HepG2 (cell line): ENCODE measurements at regions not wholly inside any gene's neighbourhood (a gene's known extent, or its start where the extent isn't known, plus 50 kb on each side); places are given as distances from the start of the nearest gene placed in this dataset.
A peak's percentile ranks its signal among the peaks of the same experiment; 100 is the strongest.

Source experiments
- ARHGAP35 ChIP-seq: sonication (generic); formaldehyde crosslinking; IDR thresholded peaks from 2 replicates; pipeline ENCODE4 v1.9.0; 2022; ENCODE audit warnings: mild to moderate bottlenecking, inconsistent platforms, moderate library complexity, missing genetic modification reagents, borderline replicate concordance
- ATF2 ChIP-seq: sonication (generic); formaldehyde crosslinking; IDR thresholded peaks from 2 replicates; pipeline ENCODE4 v1.4.0; 2020; ENCODE audit warnings: missing genetic modification reagents
- CBFB ChIP-seq: sonication (generic); formaldehyde crosslinking; IDR thresholded peaks from 2 replicates; pipeline ENCODE4 v1.4.0; 2020; ENCODE audit warnings: missing genetic modification reagents
- CEBPG ChIP-seq: IDR thresholded peaks from 2 replicates; pipeline ENCODE4 v1.6.1; 2016
- DNMT3B ChIP-seq: conservative IDR thresholded peaks from 2 replicates; pipeline ENCODE4 v1.6.1; 2016; ENCODE audit warnings: missing biosample characterization, control low read depth
- DRAP1 ChIP-seq: IDR thresholded peaks from 2 replicates; pipeline ENCODE4 v1.6.1; 2016; ENCODE audit warnings: missing genetic modification reagents, missing compliant biosample characterization
- ETV6 ChIP-seq: sonication (generic); formaldehyde crosslinking; conservative IDR thresholded peaks from 2 replicates; pipeline ENCODE4 v1.4.0; 2020; ENCODE audit warnings: missing genetic modification reagents
- HDAC2 ChIP-seq: sonication (generic); formaldehyde crosslinking; IDR thresholded peaks from 2 replicates; pipeline ENCODE4 v1.4.0; 2020; ENCODE audit warnings: missing genetic modification reagents
- HNF1A ChIP-seq, 2 experiments: sonication (generic) in 1 of 2; formaldehyde crosslinking in 1 of 2; IDR thresholded peaks; 2 replicates each; pipeline versions ENCODE4 v1.4.0 to v1.6.1; 2016 to 2020; ENCODE audit warnings: borderline replicate concordance in 1 of 2, low read depth in 1 of 2, mild to moderate bottlenecking in 1 of 2, missing genetic modification reagents in 1 of 2
- HNF1B ChIP-seq: sonication (generic); formaldehyde crosslinking; IDR thresholded peaks from 2 replicates; pipeline ENCODE4 v1.5.1; 2020; ENCODE audit warnings: mild to moderate bottlenecking, moderate library complexity, missing genetic modification reagents
- HNRNPLL ChIP-seq: fragments of 200-400 bp; formaldehyde crosslinking; IDR thresholded peaks from 2 replicates; pipeline ENCODE4 v1.6.1; 2017; ENCODE audit warnings: mild to moderate bottlenecking, low read depth, low read length; ENCODE audit not compliant: poor library complexity, severe bottlenecking
- IKZF1 ChIP-seq: fragments of 450-650 bp; IDR thresholded peaks from 2 replicates; pipeline ENCODE4 v1.7.1; 2016
- KLF6 ChIP-seq: IDR thresholded peaks from 2 replicates; pipeline ENCODE4 v1.8.0; 2016; ENCODE audit warnings: missing biosample characterization, missing genetic modification reagents
- LCORL ChIP-seq, 2 experiments: fragments of 450-650 bp in 1 of 2; sonication (generic) in 1 of 2; formaldehyde crosslinking in 1 of 2; IDR thresholded peaks; 2 replicates each; pipeline versions ENCODE4 v1.5.0 to v1.6.1; 2017 to 2020; ENCODE audit warnings: antibody characterized with exemption in 1 of 2, missing genetic modification reagents in 1 of 2
- NCOA2 ChIP-seq: sonication (generic); formaldehyde crosslinking; IDR thresholded peaks from 2 replicates; pipeline ENCODE4 v1.8.0; 2022; ENCODE audit warnings: inconsistent platforms
- NFYB ChIP-seq: sonication (generic); formaldehyde crosslinking; IDR thresholded peaks from 2 replicates; pipeline ENCODE4 v1.4.0; 2020; ENCODE audit warnings: missing genetic modification reagents
- PHF21A ChIP-seq: sonication (generic); formaldehyde crosslinking; IDR thresholded peaks from 2 replicates; pipeline ENCODE4 v1.5.0; 2020; ENCODE audit warnings: mild to moderate bottlenecking, missing genetic modification reagents
- SNRNP70 ChIP-seq: fragments of 200-400 bp; formaldehyde crosslinking; IDR thresholded peaks from 2 replicates; pipeline ENCODE4 v1.6.1; 2017; ENCODE audit warnings: mild to moderate bottlenecking, low read depth, low read length, moderate library complexity
- TSC22D2 ChIP-seq: sonication (generic); formaldehyde crosslinking; IDR thresholded peaks from 2 replicates; pipeline ENCODE4 v1.5.1; 2020; ENCODE audit warnings: missing genetic modification reagents, mild to moderate bottlenecking, borderline replicate concordance
- ZKSCAN8 ChIP-seq: IDR thresholded peaks from 2 replicates; pipeline ENCODE4 v1.6.1; 2016; ENCODE audit warnings: borderline replicate concordance, missing genetic modification reagents, missing compliant biosample characterization
- ZNF709 ChIP-seq: sonication (generic); formaldehyde crosslinking; IDR thresholded peaks from 2 replicates; pipeline ENCODE4 v1.5.0; 2020; ENCODE audit warnings: mild to moderate bottlenecking, missing genetic modification reagents
- ZNF781 ChIP-seq: sonication (generic); formaldehyde crosslinking; IDR thresholded peaks from 2 replicates; pipeline ENCODE4 v1.5.1; 2020; ENCODE audit warnings: borderline replicate concordance, mild to moderate bottlenecking, missing genetic modification reagents; ENCODE audit errors: not compliant biosample characterization

GRCh38 chr12:116636608-116637519 is 77.7 kb downstream of the MAP1LC3B2 start (continued):
- TF ChIP-seq ETV6 (no peak), LCORL (IDR thresholded peaks at IDR 0.05) (no peak; the same call in 1 of the 2 replicates), LCORL (CRISPR knock-in tag; IDR thresholded peaks at IDR 0.05) (peak; percentile 89), HNF1B (CRISPR knock-in tag) (peak; percentile 58; the same call in 1 of the 2 replicates), HNRNPLL (no peak), TSC22D2 (no peak), HDAC2 (CRISPR knock-in tag) (peak; percentile 68), CBFB (CRISPR knock-in tag) (peak; percentile 82), KLF6 (CRISPR knock-in tag) (no peak), NFYB (CRISPR knock-in tag) (no peak), DRAP1 (CRISPR knock-in tag) (no peak), CEBPG (CRISPR knock-in tag) (peak; percentile 80), HNF1A (IDR thresholded peaks at IDR 0.05; ENCODE audit: low read depth) (peak; percentile 96), HNF1A (CRISPR knock-in tag; IDR thresholded peaks at IDR 0.05; ENCODE audit: borderline replicate concordance) (peak; percentile 95), NCOA2 (CRISPR knock-in tag) (peak; percentile 86), ZNF709 (no peak), IKZF1 (no peak), ZNF781 (CRISPR knock-in tag) (no peak), ATF2 (CRISPR knock-in tag) (0 out of 2 replicates have a peak, but pooled peaks have one; percentile 43), DNMT3B (CRISPR knock-in tag) (0 out of 2 replicates have a peak, but pooled peaks have one; percentile 58), ZKSCAN8 (CRISPR knock-in tag) (peak; percentile 60; the same call in 1 of the 2 replicates), SNRNP70 (no peak), PHF21A (CRISPR knock-in tag) (peak; percentile 51; the same call in 1 of the 2 replicates), ARHGAP35 (no peak)
